Astrocyte (in vitro differentiated cells and primary cell): ENCODE measurements at regions not wholly inside any gene's neighbourhood (a gene's known extent, or its start where the extent isn't known, plus 50 kb on each side); places are given as distances from the start of the nearest gene placed in this dataset.

Experiments
- DNase-seq: peaks from one replicate; pipeline ENCODE4 v3.0.0-alpha.2; 2010; ENCODE audit warnings: low read depth
- FAIRE-seq: peaks from 2 replicates; lab custom pipeline; 2011; peaks lifted over from hg19 to GRCh38; lab: Jason Lieb, UNC
- H2AFZ ChIP-seq: 2 replicates; pipeline ENCODE4 v1.6.0; 2012; ENCODE audit warnings: low read depth, low read length, inconsistent platforms
- H3K27ac ChIP-seq: 2 replicates; pipeline ENCODE4 v1.5.1; 2011; ENCODE audit warnings: low read depth, low read length, inconsistent platforms
- H3K27me3 ChIP-seq: 2 replicates; pipeline ENCODE4 v1.6.0; 2011; ENCODE audit warnings: low read length, inconsistent platforms; ENCODE audit not compliant: insufficient read depth
- H3K36me3 ChIP-seq: 2 replicates; pipeline ENCODE4 v1.5.1; 2011; ENCODE audit warnings: low read length, inconsistent platforms; ENCODE audit not compliant: insufficient read depth
- H3K4me1 ChIP-seq: 2 replicates; pipeline ENCODE4 v1.5.1; 2011; ENCODE audit warnings: low read length, inconsistent platforms; ENCODE audit not compliant: insufficient read depth
- H3K4me2 ChIP-seq: 2 replicates; pipeline ENCODE4 v1.6.0; 2012; ENCODE audit warnings: low read length, inconsistent platforms
- H3K4me3 ChIP-seq: 2 replicates; pipeline ENCODE4 v1.5.1; 2011; ENCODE audit warnings: low read depth, mild to moderate bottlenecking, low read length, inconsistent platforms; ENCODE audit not compliant: insufficient read depth
- H3K79me2 ChIP-seq: 2 replicates; pipeline ENCODE4 v1.6.0; 2012; ENCODE audit warnings: mild to moderate bottlenecking, low read length, inconsistent platforms; ENCODE audit not compliant: insufficient read depth
- H3K9ac ChIP-seq: 2 replicates; pipeline ENCODE4 v1.6.0; 2012; ENCODE audit warnings: mild to moderate bottlenecking, low read length, inconsistent platforms
- H3K9me3 ChIP-seq: 2 replicates; pipeline ENCODE4 v1.5.1; 2012; ENCODE audit warnings: low read depth, mild to moderate bottlenecking, low read length, inconsistent platforms; ENCODE audit not compliant: insufficient read depth
- H4K20me1 ChIP-seq: 2 replicates; pipeline ENCODE4 v1.6.0; 2012; ENCODE audit warnings: low read length, inconsistent platforms; ENCODE audit not compliant: insufficient read depth
- H3K27ac Mint-ChIP-seq: one replicate; pipeline ENCODE4 v1.8.0; 2021; ENCODE audit warnings: mild to moderate bottlenecking, mixed read lengths; ENCODE audit not compliant: unreplicated experiment
- H3K27me3 Mint-ChIP-seq: one replicate; pipeline ENCODE4 v1.8.0; 2021; ENCODE audit warnings: low read depth, mixed read lengths; ENCODE audit not compliant: unreplicated experiment
- H3K36me3 Mint-ChIP-seq: one replicate; pipeline ENCODE4 v1.8.0; 2021; ENCODE audit warnings: low read depth, mixed read lengths; ENCODE audit not compliant: unreplicated experiment
- H3K4me1 Mint-ChIP-seq: one replicate; pipeline ENCODE4 v1.8.0; 2021; ENCODE audit warnings: low read depth, mixed read lengths; ENCODE audit not compliant: unreplicated experiment
- H3K4me3 Mint-ChIP-seq: one replicate; pipeline ENCODE4 v1.8.0; 2021; ENCODE audit warnings: mild to moderate bottlenecking, moderate library complexity, mixed read lengths; ENCODE audit not compliant: unreplicated experiment
- H3K9me3 Mint-ChIP-seq: one replicate; pipeline ENCODE4 v1.8.0; 2021; ENCODE audit warnings: mild to moderate bottlenecking, mixed read lengths; ENCODE audit not compliant: unreplicated experiment
- CTCF ChIP-seq: IDR thresholded peaks from 2 replicates; pipeline ENCODE4 v1.5.1; 2011; ENCODE audit warnings: low read depth, mild to moderate bottlenecking, inconsistent platforms, low read length, moderate library complexity; ENCODE audit not compliant: insufficient read depth
- EZH2 ChIP-seq: IDR thresholded peaks from 2 replicates; pipeline ENCODE4 v1.6.1; 2012; ENCODE audit warnings: mild to moderate bottlenecking, low read length, inconsistent platforms; ENCODE audit not compliant: insufficient read depth

- Histone ChIP-seq H4K20me1 (peaks cover 3% of the 10 kb centered on the region), H3K27ac (no peak overlapping the region), H3K79me2 (peaks cover 6% of the 10 kb centered on the region), H3K4me2 (no peak overlapping the region), H3K4me1 (no peaks in the 10 kb centered on the region), H3K27me3 (no peaks in the 10 kb centered on the region), H3K9ac (no peak overlapping the region), H3K36me3 (peaks cover 4% of the 10 kb centered on the region), H3K9me3 (peaks cover 18% of the 10 kb centered on the region), H2AFZ (no peak overlapping the region), H3K4me3 (no peak overlapping the region)
- Mint-ChIP-seq H3K27me3 (no peaks in the 10 kb centered on the region), H3K9me3 (peaks cover 23% of the 10 kb centered on the region), H3K27ac (no peak overlapping the region), H3K4me1 (peaks cover 2% of the 10 kb centered on the region), H3K36me3 (peaks cover 79% of the 10 kb centered on the region), H3K4me3 (no peak overlapping the region)
- TF ChIP-seq EZH2 (no peak), CTCF (no peak)
- no peak for DNase-seq
- no peak for FAIRE-seq
These were observed 1437.6 kb downstream of the UQCRFS1 start for GRCh38 chr19:27775395-27775794.

- peaks cover 85% of the 10 kb centered on the region for H3K36me3 Mint-ChIP-seq
- H3K4me2 ChIP-seq, result no peak overlapping the region
- H3K4me3 ChIP-seq, result no peak overlapping the region
- H3K4me1 ChIP-seq, result no peaks in the 10 kb centered on the region
- H3K9ac ChIP-seq, result no peak overlapping the region
- H3K4me1 Mint-ChIP-seq, result peaks cover 2% of the 10 kb centered on the region
- H3K27ac ChIP-seq, result no peak overlapping the region
- H3K79me2 ChIP-seq, result peaks cover 5% of the 10 kb centered on the region
- H3K27me3 Mint-ChIP-seq, result no peaks in the 10 kb centered on the region
- H2AFZ ChIP-seq, result no peak overlapping the region
- FAIRE-seq, result no peak
- TF ChIP-seq CTCF (peak; percentile 23), EZH2 (no peak)
- H3K4me3 Mint-ChIP-seq, result no peak overlapping the region
- peaks cover 4% of the 10 kb centered on the region for H3K36me3 ChIP-seq
- peaks cover 18% of the 10 kb centered on the region for H3K9me3 ChIP-seq
- H4K20me1 ChIP-seq, result peaks cover 3% of the 10 kb centered on the region
- peaks cover 23% of the 10 kb centered on the region for H3K9me3 Mint-ChIP-seq
- no peak overlapping the region for H3K27ac Mint-ChIP-seq
- no peaks in the 10 kb centered on the region for H3K27me3 ChIP-seq
- DNase-seq, result no peak
These were observed 1438.1 kb downstream of the UQCRFS1 start for GRCh38 chr19:27774827-27775226.

- peaks cover 89% of the 10 kb centered on the region for H3K36me3 Mint-ChIP-seq
- no peaks in the 10 kb centered on the region for H3K27me3 Mint-ChIP-seq
- Histone ChIP-seq H2AFZ (no peak overlapping the region), H3K9me3 (peaks cover 18% of the 10 kb centered on the region), H3K9ac (no peak overlapping the region), H3K4me3 (no peak overlapping the region), H3K27me3 (no peaks in the 10 kb centered on the region), H3K36me3 (peaks cover 4% of the 10 kb centered on the region), H3K4me2 (no peak overlapping the region), H3K27ac (no peak overlapping the region), H3K79me2 (peaks cover 5% of the 10 kb centered on the region), H4K20me1 (peaks cover 3% of the 10 kb centered on the region), H3K4me1 (no peaks in the 10 kb centered on the region)
- peaks cover 23% of the 10 kb centered on the region for H3K9me3 Mint-ChIP-seq
- H3K4me1 Mint-ChIP-seq, result peaks cover 2% of the 10 kb centered on the region
- FAIRE-seq (no peak), DNase-seq (no peak)
- H3K4me3 Mint-ChIP-seq, result no peak overlapping the region
- TF ChIP-seq EZH2 (no peak), CTCF (no peak)
- H3K27ac Mint-ChIP-seq, result no peak overlapping the region
These were observed 1438.6 kb downstream of the UQCRFS1 start for GRCh38 chr19:27774337-27774736.
